VCaP (cell line): ENCODE measurements at regions not wholly inside any gene's neighbourhood (a gene's known extent, or its start where the extent isn't known, plus 50 kb on each side); places are given as distances from the start of the nearest gene placed in this dataset.
"Not testable (repeated sequence)": the region's sequence is repeated elsewhere in the genome, so short reads cannot be mapped to it uniquely, and the experiment has no call there.

Source experiments
- H3K27ac ChIP-seq: fragments of 450-650 bp; 2 replicates; pipeline ENCODE4 v1.5.1; 2017
- CTCF ChIP-seq: fragments of 450-650 bp; conservative IDR thresholded peaks from 2 replicates; pipeline ENCODE4 v1.5.1; 2017; ENCODE audit warnings: mild to moderate bottlenecking, moderate library complexity

- H3K27ac ChIP-seq: no peak overlapping the region
- no peak for TF ChIP-seq CTCF
Observed at GRCh38 chr10:80720549-80720948, 182.8 kb downstream of the SH2D4B start.

- not testable (repeated sequence) for H3K27ac ChIP-seq
Observed at GRCh38 chr10:80728354-80728753, 190.7 kb downstream of the SH2D4B start.

- no peak for TF ChIP-seq CTCF
- H3K27ac ChIP-seq: no peak overlapping the region
Observed at GRCh38 chr10:80729896-80730295, 192.2 kb downstream of the SH2D4B start.

- H3K27ac ChIP-seq: no peak overlapping the region
- TF ChIP-seq CTCF: no peak
Observed at GRCh38 chr10:80730522-80730921, 192.8 kb downstream of the SH2D4B start.

- no peak for TF ChIP-seq CTCF
- no peak overlapping the region for H3K27ac ChIP-seq
Observed at GRCh38 chr10:80734589-80734988, 196.9 kb downstream of the SH2D4B start.

- no peak overlapping the region for H3K27ac ChIP-seq
- no peak for TF ChIP-seq CTCF
Observed at GRCh38 chr10:80737209-80737608, 199.5 kb downstream of the SH2D4B start.

GRCh38 chr10:80739328-80739727, 201.6 kb downstream of the SH2D4B start:
- TF ChIP-seq CTCF: no peak
- no peak overlapping the region for H3K27ac ChIP-seq

- TF ChIP-seq CTCF: no peak
- H3K27ac ChIP-seq: no peak overlapping the region
Observed at GRCh38 chr10:80739963-80740715, 202.4 kb downstream of the SH2D4B start.
